GM12864 (cell line): ENCODE measurements at regions not wholly inside any gene's neighbourhood (a gene's known extent, or its start where the extent isn't known, plus 50 kb on each side); places are given as distances from the start of the nearest gene placed in this dataset.
"Not testable (repeated sequence)": the region's sequence is repeated elsewhere in the genome, so short reads cannot be mapped to it uniquely, and the experiment has no call there.

ENCODE experiments used
- DNase-seq: peaks from one replicate; pipeline ENCODE4 v3.0.0-alpha.2; 2011; ENCODE audit warnings: low read depth
- H3K4me3 ChIP-seq: 2 replicates; pipeline ENCODE4 v1.5.1; 2011; ENCODE audit warnings: mild to moderate bottlenecking, low read depth, low read length, control low read depth
- TF ChIP-seq, protein P1 (sequence below): IDR thresholded peaks from 2 replicates; pipeline ENCODE4 v1.5.1; 2011; ENCODE audit warnings: low read depth, mild to moderate bottlenecking, moderate library complexity, low read length, control low read depth, inconsistent platforms; ENCODE audit errors: missing control alignments

DNA sequence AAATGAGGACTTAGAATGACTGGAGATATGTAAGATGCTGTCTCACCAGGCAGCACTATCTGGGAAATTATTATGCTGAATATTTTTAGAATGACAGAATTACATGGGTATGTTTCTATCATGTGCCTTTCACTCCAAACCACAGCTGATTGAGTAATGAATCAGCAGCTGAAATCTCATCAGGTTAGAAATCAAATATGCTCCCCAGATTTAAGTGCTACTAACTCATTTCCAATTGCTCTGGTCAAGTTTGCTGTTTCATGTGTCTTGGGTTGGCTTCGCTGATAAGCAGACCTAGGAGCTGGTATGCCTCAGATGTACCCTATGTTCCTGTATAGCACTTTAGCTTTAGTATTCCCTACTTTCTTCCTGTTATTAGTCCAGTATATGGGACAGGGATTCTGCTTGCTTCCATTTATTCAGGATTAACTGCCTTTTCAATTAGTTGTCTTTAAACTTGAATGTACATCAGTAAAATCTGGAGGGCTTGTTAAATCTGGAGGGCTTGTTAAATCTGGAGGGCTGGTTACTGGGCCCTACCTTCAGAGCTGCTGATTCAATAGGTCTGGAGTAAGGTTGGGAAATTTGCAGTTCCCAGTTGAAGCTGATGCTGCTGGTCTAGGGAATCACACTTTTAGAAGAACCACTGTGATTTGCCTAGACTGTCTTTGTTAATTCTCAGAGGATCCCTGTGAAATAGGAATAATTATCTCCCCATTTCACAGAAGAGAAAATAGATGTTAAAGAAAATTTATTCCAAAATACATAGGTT lies 172.9 kb downstream of the DKK1 start:
- TF ChIP-seq, protein P1, sequence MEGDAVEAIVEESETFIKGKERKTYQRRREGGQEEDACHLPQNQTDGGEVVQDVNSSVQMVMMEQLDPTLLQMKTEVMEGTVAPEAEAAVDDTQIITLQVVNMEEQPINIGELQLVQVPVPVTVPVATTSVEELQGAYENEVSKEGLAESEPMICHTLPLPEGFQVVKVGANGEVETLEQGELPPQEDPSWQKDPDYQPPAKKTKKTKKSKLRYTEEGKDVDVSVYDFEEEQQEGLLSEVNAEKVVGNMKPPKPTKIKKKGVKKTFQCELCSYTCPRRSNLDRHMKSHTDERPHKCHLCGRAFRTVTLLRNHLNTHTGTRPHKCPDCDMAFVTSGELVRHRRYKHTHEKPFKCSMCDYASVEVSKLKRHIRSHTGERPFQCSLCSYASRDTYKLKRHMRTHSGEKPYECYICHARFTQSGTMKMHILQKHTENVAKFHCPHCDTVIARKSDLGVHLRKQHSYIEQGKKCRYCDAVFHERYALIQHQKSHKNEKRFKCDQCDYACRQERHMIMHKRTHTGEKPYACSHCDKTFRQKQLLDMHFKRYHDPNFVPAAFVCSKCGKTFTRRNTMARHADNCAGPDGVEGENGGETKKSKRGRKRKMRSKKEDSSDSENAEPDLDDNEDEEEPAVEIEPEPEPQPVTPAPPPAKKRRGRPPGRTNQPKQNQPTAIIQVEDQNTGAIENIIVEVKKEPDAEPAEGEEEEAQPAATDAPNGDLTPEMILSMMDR = no peak
- no peak overlapping the region for H3K4me3 ChIP-seq
- no peak for DNase-seq

GRCh38 chr10:52488606-52489485 lies 174.8 kb downstream of the DKK1 start:
- no peak overlapping the region for H3K4me3 ChIP-seq
- TF ChIP-seq, protein P1 = peak; percentile 25
- DNase-seq = no peak

DNA sequence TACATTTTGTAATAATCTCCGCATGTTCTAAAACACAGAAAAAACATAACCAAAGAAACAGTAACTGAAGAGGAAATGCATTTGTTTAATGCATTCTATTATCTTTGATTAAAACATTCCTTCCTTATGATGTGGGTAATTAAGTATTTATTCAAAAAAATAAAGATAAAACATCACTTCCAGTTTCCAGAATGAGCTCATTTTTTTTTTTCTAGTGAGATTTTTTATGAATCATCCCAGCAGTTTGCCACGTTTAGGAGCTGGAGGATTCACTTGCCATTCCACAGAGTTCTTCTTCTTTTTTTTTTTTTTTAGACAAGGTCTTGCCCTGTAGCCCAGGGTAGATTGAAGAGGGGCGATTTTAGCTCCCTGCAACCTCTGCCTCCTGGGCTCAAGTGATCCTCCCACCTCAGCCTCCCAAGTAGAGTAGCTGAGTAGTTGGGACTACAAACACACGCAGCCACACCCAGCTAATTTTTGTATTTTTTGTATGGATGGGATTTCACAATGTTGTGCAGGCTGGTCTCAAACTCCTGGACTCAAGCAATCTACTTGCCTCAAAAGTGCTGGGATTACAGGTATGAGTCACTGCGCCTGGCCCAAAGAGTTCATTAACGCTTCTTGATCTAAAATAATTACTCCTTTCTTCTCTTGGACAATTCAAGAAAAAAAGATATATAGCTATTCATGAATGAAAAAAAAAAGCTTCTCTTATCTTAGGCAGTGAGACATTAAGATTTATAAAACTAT lies 177.3 kb downstream of the DKK1 start:
- TF ChIP-seq, protein P1 = no peak
- DNase-seq = no peak
- H3K4me3 ChIP-seq = no peak overlapping the region

- no peak for DNase-seq
- TF ChIP-seq, protein P1 = no peak
- H3K4me3 ChIP-seq = no peak overlapping the region
These were observed 185.2 kb downstream of the DKK1 start for GRCh38 chr10:52499281-52499680.

DNA sequence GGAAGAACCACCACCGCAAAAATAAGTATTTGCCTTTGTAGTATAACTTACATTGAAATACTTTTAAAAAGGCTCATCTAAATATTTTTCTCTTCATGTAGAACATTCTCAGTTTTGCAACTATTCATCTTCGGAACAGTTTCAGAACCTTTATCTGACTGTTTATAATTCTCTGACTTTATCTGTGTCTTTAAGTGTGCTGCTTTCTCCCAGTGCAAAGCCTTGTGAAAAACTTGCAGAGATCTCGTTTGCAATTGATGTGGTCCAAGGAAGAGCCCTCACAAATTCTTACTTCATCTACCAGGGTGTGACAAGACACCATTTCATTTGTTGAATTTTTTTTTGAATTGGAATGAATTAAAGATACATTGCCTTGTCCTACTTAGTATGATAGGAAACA lies 186.4 kb downstream of the DKK1 start:
- TF ChIP-seq, protein P1 = no peak
- no peak overlapping the region for H3K4me3 ChIP-seq
- DNase-seq = no peak

DNA sequence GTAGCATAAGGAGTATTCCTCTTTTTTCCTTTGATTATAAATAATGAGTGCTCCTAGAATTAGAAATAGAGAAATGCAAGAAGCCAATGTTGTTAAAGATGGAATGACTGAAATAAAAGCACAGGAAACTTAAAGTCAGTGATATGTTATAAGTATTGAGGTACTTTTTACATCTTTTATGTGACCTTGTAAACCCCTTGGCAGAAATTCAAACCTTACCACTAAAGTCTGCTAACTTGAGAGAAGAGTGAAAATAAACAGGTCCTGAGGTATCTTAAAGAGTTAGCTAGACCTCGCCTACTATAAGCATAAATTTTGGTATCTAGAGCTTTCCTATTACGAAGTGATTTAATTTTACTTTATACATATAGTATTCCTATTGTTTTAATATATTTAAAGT lies 188.2 kb downstream of the DKK1 start:
- TF ChIP-seq, protein P1 = no peak
- H3K4me3 ChIP-seq = no peak overlapping the region
- DNase-seq = no peak

DNA sequence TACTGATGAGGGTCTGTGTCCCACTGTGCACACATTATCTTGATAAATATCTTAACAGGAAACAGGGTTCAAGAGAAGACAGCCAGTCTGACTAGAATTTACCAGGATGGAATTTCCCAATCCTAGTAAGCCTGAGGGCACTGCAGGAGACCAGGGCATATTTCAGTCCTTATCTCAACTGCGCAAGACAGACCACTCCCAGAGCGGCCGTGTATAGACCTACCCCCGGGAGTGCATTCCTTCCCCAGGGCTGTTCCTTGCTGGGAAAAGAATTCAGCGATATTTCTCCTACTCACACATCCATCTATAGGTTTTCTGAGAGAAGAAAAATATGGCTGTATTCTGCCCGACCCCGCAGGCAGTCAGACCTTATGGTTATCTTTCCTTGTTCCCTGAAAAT lies 191.3 kb downstream of the DKK1 start:
- not testable (repeated sequence) for DNase-seq, H3K4me3 ChIP-seq
